Right lobe of liver (tissue), 6 donors: ENCODE measurements at regions not wholly inside any gene's neighbourhood (a gene's known extent, or its start where the extent isn't known, plus 50 kb on each side); places are given as distances from the start of the nearest gene placed in this dataset.

ENCODE experiments used
- ATAC-seq, 4 donors: fragments of 200-7000 bp; cut with Tn5 transposase; one replicate each; pipeline ENCODE4 v1.9.1; 2020; ENCODE audit warnings: mild to moderate bottlenecking in 4 of 4, moderate library complexity in 4 of 4
- DNase-seq, 3 donors: peaks; one replicate each; pipeline ENCODE4 v3.0.0-alpha.2; 2020
- H3K27ac ChIP-seq, 3 donors: fragments of 200-600 bp; one replicate each; pipeline ENCODE4 v1.8.0; 2022
- H3K27me3 ChIP-seq, 2 donors: fragments of 200-600 bp; one replicate each; pipeline ENCODE4 v1.8.0; 2022
- H3K36me3 ChIP-seq, 4 donors: fragments of 200-600 bp; sonication (generic) in 1 of 4; one replicate each; pipeline versions ENCODE4 v1.5.1 to v1.8.0; 2017 to 2022; ENCODE audit warnings: control low read depth in 1 of 4
- H3K4me1 ChIP-seq, 4 donors: fragments of 200-600 bp; sonication (generic) in 1 of 4; one replicate each; pipeline versions ENCODE4 v1.5.1 to v1.8.0; 2017 to 2022; ENCODE audit warnings: control low read depth in 1 of 4
- H3K4me3 ChIP-seq, 3 donors: fragments of 200-600 bp; one replicate each; pipeline ENCODE4 v1.8.0; 2022
- H3K9me3 ChIP-seq, 4 donors: fragments of 200-600 bp; sonication (generic) in 1 of 4; one replicate each; pipeline versions ENCODE4 v1.5.1 to v1.8.0; 2017 to 2022; ENCODE audit warnings: control low read depth in 1 of 4
- POLR2A ChIP-seq: fragments of 450-650 bp; IDR thresholded peaks from one replicate; pipeline ENCODE4 v1.6.1; 2017; ENCODE audit warnings: antibody characterized with exemption, mild to moderate bottlenecking
- WGBS: methylation state at CpG from one replicate; pipeline ENCODE4 v1.1.6; 2018; ENCODE audit warnings: low coverage, low lambda C conversion rate; ENCODE audit not compliant: insufficient coverage; ENCODE audit errors: missing lambda C conversion rate; 5-methylcytosine and 5-hydroxymethylcytosine counted together
- intact Hi-C, 2 donors: fragments of 100-400 bp; cut with DNase I; formaldehyde crosslinking; loops; one replicate each; pipeline versions ENCODE4 v1.11.2 to v1.14.1; 2022
- TF ChIP-seq, protein P1 (sequence below), 4 donors: fragments of 200-600 bp in 3 of 4; fragments of 450-650 bp in 1 of 4; IDR thresholded peaks; one replicate each; pipeline versions ENCODE4 v1.5.1 to v1.8.0; 2016 to 2022; ENCODE audit warnings: antibody characterized with exemption in 4 of 4, mild to moderate bottlenecking in 2 of 4
- donor health status: DM: no; HTN: yes; CAD: no.
- donor health status: DM: no; HTN: no; CAD: no.
- donor health status: DM: no; HTN: no; CAD: no.
- donor health status: DM: no; HTN: yes; CAD: no.
- donor health status: DM: no; HTN: yes; CAD: no.

- no peaks in the 10 kb centered on the region for H3K4me1 ChIP-seq
- no peak for DNase-seq
- WGBS: 67% methylated on average over 1 of the region's 1 CpG
- no peak overlapping the region for H3K4me3 ChIP-seq
- intact Hi-C loops: loop anchor here in 1 of 2 donors (5.0 kb wide), 1 partner anchor 323 kb away; no protein-coding TSS in a partner anchor
- no peak overlapping the region for H3K27ac ChIP-seq
- ATAC-seq: no peak
- H3K36me3 ChIP-seq: no peaks in the 10 kb centered on the region
- H3K9me3 ChIP-seq: no peaks in the 10 kb centered on the region
- H3K27me3 ChIP-seq: no peaks in the 10 kb centered on the region
- TF ChIP-seq, protein P1, sequence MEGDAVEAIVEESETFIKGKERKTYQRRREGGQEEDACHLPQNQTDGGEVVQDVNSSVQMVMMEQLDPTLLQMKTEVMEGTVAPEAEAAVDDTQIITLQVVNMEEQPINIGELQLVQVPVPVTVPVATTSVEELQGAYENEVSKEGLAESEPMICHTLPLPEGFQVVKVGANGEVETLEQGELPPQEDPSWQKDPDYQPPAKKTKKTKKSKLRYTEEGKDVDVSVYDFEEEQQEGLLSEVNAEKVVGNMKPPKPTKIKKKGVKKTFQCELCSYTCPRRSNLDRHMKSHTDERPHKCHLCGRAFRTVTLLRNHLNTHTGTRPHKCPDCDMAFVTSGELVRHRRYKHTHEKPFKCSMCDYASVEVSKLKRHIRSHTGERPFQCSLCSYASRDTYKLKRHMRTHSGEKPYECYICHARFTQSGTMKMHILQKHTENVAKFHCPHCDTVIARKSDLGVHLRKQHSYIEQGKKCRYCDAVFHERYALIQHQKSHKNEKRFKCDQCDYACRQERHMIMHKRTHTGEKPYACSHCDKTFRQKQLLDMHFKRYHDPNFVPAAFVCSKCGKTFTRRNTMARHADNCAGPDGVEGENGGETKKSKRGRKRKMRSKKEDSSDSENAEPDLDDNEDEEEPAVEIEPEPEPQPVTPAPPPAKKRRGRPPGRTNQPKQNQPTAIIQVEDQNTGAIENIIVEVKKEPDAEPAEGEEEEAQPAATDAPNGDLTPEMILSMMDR (IDR thresholded peaks at IDR 0.05): no peak
- no peak for TF ChIP-seq POLR2A
These were observed 332.6 kb downstream of the SLITRK1 start for GRCh38 chr13:83549671-83550070.

DNA sequence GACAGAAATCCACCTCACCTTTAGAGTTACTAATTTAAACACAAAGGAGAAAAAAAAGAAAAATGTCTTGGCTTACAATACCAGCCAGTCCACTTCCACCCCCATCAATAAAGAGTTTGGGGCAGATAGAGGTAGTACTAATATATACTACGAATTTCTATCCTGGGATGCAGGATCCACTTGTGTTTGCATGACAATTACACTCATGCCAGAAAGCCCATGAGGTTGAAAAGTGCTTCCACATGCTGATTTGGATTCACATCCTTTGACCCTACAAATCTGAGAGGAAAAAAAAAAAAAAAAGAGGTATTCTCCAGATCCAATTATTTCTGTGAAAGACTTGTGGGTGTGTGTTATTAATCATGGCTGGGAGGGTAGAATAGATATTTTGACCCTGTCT is 335.2 kb downstream of the SLITRK1 start:
- no peaks in the 10 kb centered on the region for H3K9me3 ChIP-seq
- no peak overlapping the region for H3K27ac ChIP-seq
- H3K27me3 ChIP-seq: no peaks in the 10 kb centered on the region
- 0% methylated on average over 1 of the region's 1 CpG for WGBS
- TF ChIP-seq, protein P1 (IDR thresholded peaks at IDR 0.05): no peak
- TF ChIP-seq POLR2A: no peak
- ATAC-seq (no peak), DNase-seq (no peak)
- intact Hi-C loops: loop anchor here in 1 of 2 donors (5.0 kb wide), 1 partner anchor 325 kb away; no protein-coding TSS in a partner anchor
- no peak overlapping the region for H3K4me3 ChIP-seq
- no peaks in the 10 kb centered on the region for H3K36me3 ChIP-seq
- no peaks in the 10 kb centered on the region for H3K4me1 ChIP-seq

- H3K9me3 ChIP-seq: no peaks in the 10 kb centered on the region
- DNase-seq (no peak), ATAC-seq (no peak)
- no peak overlapping the region for H3K4me3 ChIP-seq
- no peaks in the 10 kb centered on the region for H3K36me3 ChIP-seq
- TF ChIP-seq, protein P1 (IDR thresholded peaks at IDR 0.05): no peak
- no peak for TF ChIP-seq POLR2A
- H3K27me3 ChIP-seq: no peaks in the 10 kb centered on the region
- no peaks in the 10 kb centered on the region for H3K4me1 ChIP-seq
- 46% methylated on average over 2 of the region's 2 CpGs for WGBS
- H3K27ac ChIP-seq: no peak overlapping the region
- intact Hi-C loops: loop anchor here in 1 of 2 donors (5.0 kb wide), 1 partner anchor 326 kb away; no protein-coding TSS in a partner anchor
These were observed 335.8 kb downstream of the SLITRK1 start for GRCh38 chr13:83546476-83546875.

DNA sequence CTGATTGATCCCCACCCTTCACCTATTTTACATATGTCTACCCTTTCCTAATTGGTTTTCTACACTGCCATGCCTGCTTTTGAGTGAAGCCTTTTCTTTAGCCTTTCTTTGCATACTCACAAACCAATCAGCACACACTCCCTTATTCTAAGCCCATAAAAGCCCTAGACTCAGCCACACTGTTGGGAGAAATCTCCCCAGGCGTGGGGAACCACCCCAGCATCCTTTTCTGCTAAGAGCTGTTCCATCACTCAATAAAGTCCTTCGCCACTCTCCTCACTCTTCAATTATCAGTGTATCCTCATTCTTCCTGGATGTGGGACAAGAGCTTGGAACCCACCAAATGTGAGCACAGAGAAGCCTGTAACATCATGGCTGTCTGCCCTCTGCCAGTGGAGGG is 343.6 kb downstream of the SLITRK1 start:
- H3K27ac ChIP-seq: no peak overlapping the region
- no peak for DNase-seq
- H3K9me3 ChIP-seq: peaks cover 0 to 3% (median 0%) of the 10 kb centered on the region in 4 donors
- WGBS: 29% methylated on average over 2 of the region's 2 CpGs
- no peak overlapping the region for H3K4me3 ChIP-seq
- no peaks in the 10 kb centered on the region for H3K27me3 ChIP-seq
- no peaks in the 10 kb centered on the region for H3K4me1 ChIP-seq
- no peaks in the 10 kb centered on the region for H3K36me3 ChIP-seq
- no peak for TF ChIP-seq POLR2A
- TF ChIP-seq, protein P1 (IDR thresholded peaks at IDR 0.05): no peak
- intact Hi-C loops: no loop called here
- no peak for ATAC-seq

- Histone ChIP-seq H3K36me3 (no peaks in the 10 kb centered on the region), H3K27me3 (no peaks in the 10 kb centered on the region), H3K4me1 (no peaks in the 10 kb centered on the region), H3K27ac (no peak overlapping the region), H3K4me3 (no peak overlapping the region), H3K9me3 (peaks cover 0 to 3% (median 0%) of the 10 kb centered on the region in 4 donors)
- intact Hi-C loops: no loop called here
- DNase-seq (no peak), ATAC-seq (no peak)
- TF ChIP-seq POLR2A: no peak
- TF ChIP-seq, protein P1 (IDR thresholded peaks at IDR 0.05): no peak
- WGBS: 51% methylated on average over 2 of the region's 2 CpGs
These were observed 345.3 kb downstream of the SLITRK1 start for GRCh38 chr13:83536941-83537340.
